ENCODE measurements at regions not wholly inside any gene's neighbourhood (a gene's known extent, or its start where the extent isn't known, plus 50 kb on each side); places are given as distances from the start of the nearest gene placed in this dataset.

- Histone ChIP-seq H3K4me1 (no peaks in the 10 kb centered on the region), H3K36me3 (no peaks in the 10 kb centered on the region), H3K27me3 (no peaks in the 10 kb centered on the region), H3K9me3 (no peaks in the 10 kb centered on the region), H3K4me3 (no peak overlapping the region), H3K27ac (no peak overlapping the region)
- TF ChIP-seq EP300 (IDR thresholded peaks at IDR 0.05) (no peak), CTCF (IDR thresholded peaks at IDR 0.05) (no peak), POLR2AphosphoS5 (IDR thresholded peaks at IDR 0.05) (no peak), POLR2A (IDR thresholded peaks at IDR 0.05) (no peak)
- no peak for DNase-seq
- intact Hi-C loops (cut with DNase I; ENCODE audit: low total_unique reads) = no loop called here
Measured at GRCh38 chr4:18953613-18954012, 932.1 kb upstream of the LCORL start.

- Histone ChIP-seq H3K4me1 (no peaks in the 10 kb centered on the region), H3K36me3 (no peaks in the 10 kb centered on the region), H3K27ac (no peak overlapping the region), H3K4me3 (no peak overlapping the region), H3K9me3 (no peaks in the 10 kb centered on the region), H3K27me3 (no peaks in the 10 kb centered on the region)
- TF ChIP-seq POLR2A (IDR thresholded peaks at IDR 0.05) = no peak
- TF ChIP-seq POLR2AphosphoS5 (IDR thresholded peaks at IDR 0.05) = no peak
- no peak for TF ChIP-seq CTCF (IDR thresholded peaks at IDR 0.05)
- no peak for TF ChIP-seq EP300 (IDR thresholded peaks at IDR 0.05)
- 85 to 96% (median 89%) methylated on average over 2 of the region's 2 CpGs for WGBS, 5 donors
- intact Hi-C loops (cut with DNase I; ENCODE audit: low total_unique reads) = no loop called here
- DNase-seq = no peak
Measured at GRCh38 chr4:18945464-18945863, 923.9 kb upstream of the LCORL start.

- DNase-seq = no peak
- intact Hi-C loops (cut with DNase I; ENCODE audit: low total_unique reads) = no loop called here
- no peaks in the 10 kb centered on the region for H3K27me3 ChIP-seq
- no peak for TF ChIP-seq CTCF (IDR thresholded peaks at IDR 0.05)
- TF ChIP-seq POLR2A (IDR thresholded peaks at IDR 0.05) = no peak
- TF ChIP-seq POLR2AphosphoS5 (IDR thresholded peaks at IDR 0.05) = no peak
- TF ChIP-seq EP300 (IDR thresholded peaks at IDR 0.05) = no peak
- H3K27ac ChIP-seq = no peak overlapping the region
- H3K9me3 ChIP-seq = no peaks in the 10 kb centered on the region
- no peak overlapping the region for H3K4me3 ChIP-seq
- no peaks in the 10 kb centered on the region for H3K4me1 ChIP-seq
- no peaks in the 10 kb centered on the region for H3K36me3 ChIP-seq
Measured at GRCh38 chr4:18942874-18943273, 921.3 kb upstream of the LCORL start.

GRCh38 chr4:18938343-18939099, 917.0 kb upstream of the LCORL start:
- Histone ChIP-seq H3K27me3 (no peaks in the 10 kb centered on the region), H3K4me1 (peaks cover 0 to 13% (median 7%) of the 10 kb centered on the region in 4 donors), H3K27ac (no peak overlapping the region), H3K4me3 (no peak overlapping the region), H3K9me3 (no peaks in the 10 kb centered on the region), H3K36me3 (no peaks in the 10 kb centered on the region)
- 49 to 81% (median 62%) methylated on average over 3 of the region's 3 CpGs for WGBS, 5 donors
- DNase-seq = no peak
- TF ChIP-seq POLR2A (IDR thresholded peaks at IDR 0.05) = no peak
- TF ChIP-seq EP300 (IDR thresholded peaks at IDR 0.05) = no peak
- intact Hi-C loops (cut with DNase I; ENCODE audit: low total_unique reads) = no loop called here

- intact Hi-C loops (cut with DNase I; ENCODE audit: low total_unique reads) = no loop called here
- 87 to 91% (median 88%) methylated on average over 4 of the region's 4 CpGs for WGBS, 5 donors
- DNase-seq = no peak
- Histone ChIP-seq H3K27me3 (no peaks in the 10 kb centered on the region), H3K9me3 (no peaks in the 10 kb centered on the region), H3K4me3 (no peak overlapping the region), H3K36me3 (no peaks in the 10 kb centered on the region), H3K27ac (no peak overlapping the region), H3K4me1 (peaks cover 0 to 13% (median 7%) of the 10 kb centered on the region in 4 donors)
- no peak for TF ChIP-seq POLR2A (IDR thresholded peaks at IDR 0.05)
- TF ChIP-seq CTCF (IDR thresholded peaks at IDR 0.05) = no peak
- no peak for TF ChIP-seq EP300 (IDR thresholded peaks at IDR 0.05)
- TF ChIP-seq POLR2AphosphoS5 (IDR thresholded peaks at IDR 0.05) = no peak
Measured at GRCh38 chr4:18937746-18938145, 916.2 kb upstream of the LCORL start.
